ENCODE measurements at regions not wholly inside any gene's neighbourhood (a gene's known extent, or its start where the extent isn't known, plus 50 kb on each side); places are given as distances from the start of the nearest gene placed in this dataset.

DNA sequence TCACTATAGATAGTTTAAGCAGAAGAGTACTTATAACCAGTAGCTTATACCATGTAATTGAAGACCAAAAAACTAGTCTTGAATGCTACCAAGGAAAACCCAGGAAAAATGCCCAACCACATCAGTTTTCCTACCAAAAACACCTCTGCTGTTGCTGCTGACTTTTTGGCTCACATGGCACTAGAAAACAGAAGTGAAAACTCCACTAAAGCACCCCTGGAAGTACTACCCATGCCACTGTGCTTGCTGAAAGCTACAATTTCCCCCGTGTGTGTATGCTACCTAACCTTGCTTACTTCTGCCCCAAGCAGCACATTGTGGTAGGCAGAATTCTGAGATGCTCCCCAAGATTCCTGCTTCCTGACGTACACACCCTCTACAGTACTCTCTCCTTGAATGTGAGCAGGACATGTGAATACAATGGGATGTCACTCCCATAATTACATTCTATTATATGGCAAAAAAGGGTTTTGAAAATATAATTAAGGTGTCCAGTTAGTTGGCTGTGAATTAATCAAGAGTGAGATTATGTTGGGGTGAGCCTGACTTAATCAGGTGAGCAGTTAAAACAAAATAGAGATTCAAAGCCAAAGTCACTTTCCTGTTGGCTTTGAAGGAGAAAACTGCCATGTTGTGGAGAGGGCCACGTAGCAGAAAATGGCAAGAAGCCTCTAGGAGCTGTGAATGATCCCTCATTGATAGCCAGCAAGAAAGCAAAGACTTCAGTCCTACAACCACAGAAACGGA is 209.8 kb upstream of the MARCKS start:
- H3K36me3 ChIP-seq (ENCODE audit: control insufficient read depth, insufficient read depth, low read length): no peaks in the 10 kb centered on the region
- 87 to 94% methylated on average over 2 of the region's 4 CpGs for WGBS, 2 experiments (ENCODE audit: insufficient coverage in 2 of 2)
- H3K9me3 ChIP-seq (ENCODE audit: control insufficient read depth, low read length): no peaks in the 10 kb centered on the region
- H3K4me3 ChIP-seq (ENCODE audit: extremely low read depth, insufficient read depth, low read length, poor library complexity, severe bottlenecking): no peak overlapping the region
- H3K27ac ChIP-seq (ENCODE audit: low read depth, low read length, severe bottlenecking): no peak overlapping the region
- H3K4me1 ChIP-seq (ENCODE audit: control insufficient read depth, insufficient read depth, low read length, poor library complexity, severe bottlenecking): peaks cover 7% of the 10 kb centered on the region

- Histone ChIP-seq H3K4me3 (ENCODE audit: extremely low read depth, insufficient read depth, low read length, poor library complexity, severe bottlenecking) (no peak overlapping the region), H3K9me3 (ENCODE audit: control insufficient read depth, low read length) (no peaks in the 10 kb centered on the region), H3K27ac (ENCODE audit: low read depth, low read length, severe bottlenecking) (no peak overlapping the region), H3K36me3 (ENCODE audit: control insufficient read depth, insufficient read depth, low read length) (no peaks in the 10 kb centered on the region), H3K4me1 (ENCODE audit: control insufficient read depth, insufficient read depth, low read length, poor library complexity, severe bottlenecking) (peaks cover 7% of the 10 kb centered on the region)
- no CpG with 5 or more reads among the region's 1 CpG for WGBS, 2 experiments (ENCODE audit: insufficient coverage in 2 of 2)
These were observed 208.4 kb upstream of the MARCKS start for GRCh38 chr6:113648698-113649097.

DNA sequence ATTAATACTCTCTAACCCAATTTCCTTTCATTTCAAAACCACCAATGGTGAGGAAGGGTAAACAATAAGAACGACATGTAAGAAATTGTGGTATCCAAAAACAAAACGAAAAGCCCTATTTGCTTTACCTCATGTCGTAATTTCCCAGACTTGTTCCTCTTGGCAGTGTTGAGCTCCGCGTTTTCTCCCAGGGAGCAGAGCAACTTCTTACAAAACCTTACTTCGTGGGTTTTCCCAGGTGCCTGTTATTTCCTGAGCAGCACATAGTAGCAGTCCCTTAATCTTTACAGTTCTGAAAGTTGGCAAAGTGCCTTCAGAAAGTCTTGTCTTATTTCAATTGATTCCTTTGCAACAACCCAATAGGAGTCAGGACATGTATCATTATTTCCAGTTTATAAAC is 207.9 kb upstream of the MARCKS start:
- Histone ChIP-seq H3K27ac (ENCODE audit: low read depth, low read length, severe bottlenecking) (no peak overlapping the region), H3K4me1 (ENCODE audit: control insufficient read depth, insufficient read depth, low read length, poor library complexity, severe bottlenecking) (peaks cover 7% of the 10 kb centered on the region), H3K36me3 (ENCODE audit: control insufficient read depth, insufficient read depth, low read length) (no peaks in the 10 kb centered on the region), H3K9me3 (ENCODE audit: control insufficient read depth, low read length) (no peaks in the 10 kb centered on the region), H3K4me3 (ENCODE audit: extremely low read depth, insufficient read depth, low read length, poor library complexity, severe bottlenecking) (no peak overlapping the region)
- 91 to 96% methylated on average over 4 to 6 of the region's 6 CpGs for WGBS, 2 experiments (ENCODE audit: insufficient coverage in 2 of 2)

DNA sequence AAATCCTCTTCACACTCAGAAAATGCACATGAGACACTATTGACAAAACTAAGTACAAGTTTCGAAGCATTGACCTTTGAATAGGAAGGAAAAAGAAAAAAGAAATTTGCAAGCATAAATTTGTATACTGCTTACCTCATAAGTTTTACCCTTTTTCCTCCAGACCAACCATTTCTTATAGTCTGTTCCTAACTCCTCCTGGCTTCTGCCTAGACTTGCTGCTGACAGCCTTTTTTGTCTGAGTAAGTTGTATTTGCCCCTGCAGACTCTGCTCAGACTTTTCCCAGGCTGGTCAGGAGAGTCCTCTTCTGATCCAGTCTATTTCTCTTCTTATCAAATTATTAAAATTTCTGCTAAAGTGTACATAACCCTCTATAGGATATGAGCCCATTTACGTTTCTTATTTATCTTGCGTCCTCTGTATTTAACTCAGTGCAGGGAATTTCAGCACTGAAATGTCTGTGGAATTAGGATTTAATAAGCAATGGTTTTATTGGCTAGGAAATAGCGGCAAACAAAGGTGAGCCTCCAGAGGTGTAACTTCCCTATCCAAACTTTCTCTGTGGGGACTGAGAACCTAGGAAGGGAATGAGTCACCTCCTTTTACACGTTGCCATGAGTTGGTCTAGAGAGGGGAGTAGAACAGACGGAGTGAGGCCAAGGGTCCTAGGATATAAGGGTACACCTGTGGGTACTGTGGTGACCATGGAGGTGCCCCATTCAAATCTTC is 207.1 kb upstream of the MARCKS start:
- Histone ChIP-seq H3K4me3 (ENCODE audit: extremely low read depth, insufficient read depth, low read length, poor library complexity, severe bottlenecking) (no peak overlapping the region), H3K27ac (ENCODE audit: low read depth, low read length, severe bottlenecking) (no peak overlapping the region), H3K4me1 (ENCODE audit: control insufficient read depth, insufficient read depth, low read length, poor library complexity, severe bottlenecking) (peaks cover 4% of the 10 kb centered on the region), H3K9me3 (ENCODE audit: control insufficient read depth, low read length) (no peaks in the 10 kb centered on the region), H3K36me3 (ENCODE audit: control insufficient read depth, insufficient read depth, low read length) (no peaks in the 10 kb centered on the region)
- 80% methylated on average over 1 of the region's 6 CpGs; no CpG with 5 or more reads in 1 of the 2 experiments for WGBS, 2 experiments (ENCODE audit: insufficient coverage in 2 of 2)

GRCh38 chr6:113650610-113650979 is 206.6 kb upstream of the MARCKS start:
- H3K27ac ChIP-seq (ENCODE audit: low read depth, low read length, severe bottlenecking): no peak overlapping the region
- no peaks in the 10 kb centered on the region for H3K36me3 ChIP-seq (ENCODE audit: control insufficient read depth, insufficient read depth, low read length)
- no peak overlapping the region for H3K4me3 ChIP-seq (ENCODE audit: extremely low read depth, insufficient read depth, low read length, poor library complexity, severe bottlenecking)
- H3K4me1 ChIP-seq (ENCODE audit: control insufficient read depth, insufficient read depth, low read length, poor library complexity, severe bottlenecking): no peaks in the 10 kb centered on the region
- H3K9me3 ChIP-seq (ENCODE audit: control insufficient read depth, low read length): no peaks in the 10 kb centered on the region
- WGBS, 2 experiments (ENCODE audit: insufficient coverage in 2 of 2): 85 to 88% methylated on average over 5 to 7 of the region's 8 CpGs

- Histone ChIP-seq H3K4me3 (ENCODE audit: extremely low read depth, insufficient read depth, low read length, poor library complexity, severe bottlenecking) (no peak overlapping the region), H3K9me3 (ENCODE audit: control insufficient read depth, low read length) (no peaks in the 10 kb centered on the region), H3K36me3 (ENCODE audit: control insufficient read depth, insufficient read depth, low read length) (no peaks in the 10 kb centered on the region), H3K4me1 (ENCODE audit: control insufficient read depth, insufficient read depth, low read length, poor library complexity, severe bottlenecking) (no peaks in the 10 kb centered on the region), H3K27ac (ENCODE audit: low read depth, low read length, severe bottlenecking) (no peak overlapping the region)
- 100% methylated on average over 1 of the region's 4 CpGs; no CpG with 5 or more reads in 1 of the 2 experiments for WGBS, 2 experiments (ENCODE audit: insufficient coverage in 2 of 2)
These were observed 206.0 kb upstream of the MARCKS start for GRCh38 chr6:113651120-113651519.

DNA sequence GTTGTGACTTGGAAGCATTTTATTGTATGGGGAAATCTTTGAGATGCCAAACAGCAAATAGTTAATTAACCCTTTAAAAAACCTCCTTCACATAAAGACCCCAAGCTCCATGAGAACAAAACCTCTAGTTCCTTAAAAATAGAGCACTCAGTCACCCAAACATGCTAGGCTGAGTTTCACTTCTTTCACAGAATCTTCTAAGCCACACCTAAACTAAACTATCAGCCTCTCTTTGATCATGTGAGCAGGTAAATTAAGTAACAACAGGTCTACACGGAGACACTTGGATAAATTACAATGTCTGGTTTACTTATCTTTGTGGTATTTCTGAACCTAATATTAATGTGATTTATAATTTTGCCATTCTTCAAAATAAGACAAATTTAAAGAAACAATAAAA is 205.2 kb upstream of the MARCKS start:
- Histone ChIP-seq H3K27ac (ENCODE audit: low read depth, low read length, severe bottlenecking) (no peak overlapping the region), H3K9me3 (ENCODE audit: control insufficient read depth, low read length) (no peaks in the 10 kb centered on the region), H3K4me3 (ENCODE audit: extremely low read depth, insufficient read depth, low read length, poor library complexity, severe bottlenecking) (no peak overlapping the region), H3K36me3 (ENCODE audit: control insufficient read depth, insufficient read depth, low read length) (no peaks in the 10 kb centered on the region), H3K4me1 (ENCODE audit: control insufficient read depth, insufficient read depth, low read length, poor library complexity, severe bottlenecking) (no peaks in the 10 kb centered on the region)
- no CpG with 5 or more reads among the region's 1 CpG for whole genome bisulfite sequencing, 2 experiments (ENCODE audit: insufficient coverage in 2 of 2)

DNA sequence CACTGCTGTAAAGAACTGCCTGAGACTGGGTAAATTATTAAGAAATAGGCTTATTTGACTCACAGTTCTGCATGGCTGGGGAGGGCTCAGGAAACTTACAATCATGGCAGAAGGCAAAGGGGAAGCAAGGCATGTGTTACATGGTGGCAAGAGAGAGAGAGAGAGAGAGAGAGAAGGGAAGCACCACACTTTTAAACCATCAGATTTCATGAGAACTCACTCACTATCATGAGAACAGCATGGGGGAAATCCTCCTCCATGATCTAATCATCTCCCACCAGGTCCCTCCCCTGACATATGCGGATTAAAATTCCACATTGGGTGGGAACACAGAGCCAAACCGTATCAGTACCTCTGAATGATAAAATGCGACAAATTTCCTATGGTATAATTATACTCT is 203.9 kb upstream of the MARCKS start:
- Histone ChIP-seq H3K9me3 (ENCODE audit: control insufficient read depth, low read length) (no peaks in the 10 kb centered on the region), H3K36me3 (ENCODE audit: control insufficient read depth, insufficient read depth, low read length) (no peaks in the 10 kb centered on the region), H3K4me3 (ENCODE audit: extremely low read depth, insufficient read depth, low read length, poor library complexity, severe bottlenecking) (no peak overlapping the region), H3K27ac (ENCODE audit: low read depth, low read length, severe bottlenecking) (no peak overlapping the region), H3K4me1 (ENCODE audit: control insufficient read depth, insufficient read depth, low read length, poor library complexity, severe bottlenecking) (no peaks in the 10 kb centered on the region)
- WGBS, 2 experiments (ENCODE audit: insufficient coverage in 2 of 2): 100% methylated on average over 2 of the region's 3 CpGs

DNA sequence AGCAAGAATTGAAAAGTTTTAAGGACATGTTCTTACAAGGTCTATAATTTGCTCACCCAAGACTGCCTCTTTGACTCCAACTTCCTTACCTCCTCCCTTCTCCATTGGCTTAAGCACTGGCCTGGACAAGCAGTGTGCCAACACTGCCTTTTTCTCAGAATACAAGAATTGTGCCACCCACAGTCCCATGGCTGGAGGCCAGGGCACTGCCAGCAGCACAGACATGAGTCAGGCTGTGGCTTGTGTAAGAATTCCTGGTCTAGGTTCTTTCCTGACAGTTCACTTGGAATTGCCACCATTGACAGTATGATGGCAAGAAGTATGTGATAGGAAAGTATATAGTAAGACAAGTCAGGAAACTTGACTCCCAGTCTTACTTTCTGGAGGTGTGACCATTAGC is 202.7 kb upstream of the MARCKS start:
- no peaks in the 10 kb centered on the region for H3K9me3 ChIP-seq (ENCODE audit: control insufficient read depth, low read length)
- no peak overlapping the region for H3K4me3 ChIP-seq (ENCODE audit: extremely low read depth, insufficient read depth, low read length, poor library complexity, severe bottlenecking)
- H3K27ac ChIP-seq (ENCODE audit: low read depth, low read length, severe bottlenecking): no peak overlapping the region
- no peaks in the 10 kb centered on the region for H3K4me1 ChIP-seq (ENCODE audit: control insufficient read depth, insufficient read depth, low read length, poor library complexity, severe bottlenecking)
- no peaks in the 10 kb centered on the region for H3K36me3 ChIP-seq (ENCODE audit: control insufficient read depth, insufficient read depth, low read length)

- Histone ChIP-seq H3K36me3 (ENCODE audit: control insufficient read depth, insufficient read depth, low read length) (no peaks in the 10 kb centered on the region), H3K4me1 (ENCODE audit: control insufficient read depth, insufficient read depth, low read length, poor library complexity, severe bottlenecking) (no peaks in the 10 kb centered on the region), H3K4me3 (ENCODE audit: extremely low read depth, insufficient read depth, low read length, poor library complexity, severe bottlenecking) (no peak overlapping the region), H3K27ac (ENCODE audit: low read depth, low read length, severe bottlenecking) (no peak overlapping the region), H3K9me3 (ENCODE audit: control insufficient read depth, low read length) (no peaks in the 10 kb centered on the region)
- WGBS, 2 experiments (ENCODE audit: insufficient coverage in 2 of 2): 90% methylated on average over 2 of the region's 3 CpGs; no CpG with 5 or more reads in 1 of the 2 experiments
These were observed 201.4 kb upstream of the MARCKS start for GRCh38 chr6:113655761-113656160.

DNA sequence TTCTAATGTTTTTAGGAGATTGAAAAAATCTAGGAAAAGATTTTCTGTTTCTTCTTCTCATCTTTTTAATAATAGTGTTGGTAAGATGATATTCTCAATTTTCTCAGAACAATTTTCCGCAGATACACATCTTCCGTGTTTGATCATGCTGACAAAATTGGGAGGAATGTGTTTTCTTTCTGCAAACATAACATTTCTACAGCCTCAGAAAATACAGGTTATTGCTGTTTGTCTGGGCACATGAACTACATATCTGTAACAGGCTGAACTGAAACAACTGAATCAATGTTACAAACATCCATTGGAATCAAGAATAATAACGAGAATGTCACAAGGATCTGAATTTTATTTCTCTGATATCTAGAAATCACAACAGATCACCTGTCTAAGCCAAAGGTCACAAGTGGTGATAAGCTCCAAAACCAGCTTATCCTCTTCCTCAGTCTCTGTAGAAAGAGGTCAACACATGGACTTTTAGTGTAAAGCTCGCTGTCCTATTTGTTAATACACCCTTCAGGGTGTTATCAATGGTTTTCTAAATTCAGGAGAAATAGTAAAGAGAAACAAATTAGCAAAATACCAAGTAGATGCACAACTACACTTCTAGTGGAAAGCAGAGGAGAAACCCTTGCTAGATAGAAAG is 197.3 kb upstream of the MARCKS start:
- peaks cover 5% of the 10 kb centered on the region for H3K4me1 ChIP-seq (ENCODE audit: control insufficient read depth, insufficient read depth, low read length, poor library complexity, severe bottlenecking)
- WGBS, 2 experiments (ENCODE audit: insufficient coverage in 2 of 2): no CpG with 5 or more reads among the region's 4 CpGs
- no peaks in the 10 kb centered on the region for H3K9me3 ChIP-seq (ENCODE audit: control insufficient read depth, low read length)
- H3K27ac ChIP-seq (ENCODE audit: low read depth, low read length, severe bottlenecking): no peak overlapping the region
- H3K4me3 ChIP-seq (ENCODE audit: extremely low read depth, insufficient read depth, low read length, poor library complexity, severe bottlenecking): no peak overlapping the region
- no peaks in the 10 kb centered on the region for H3K36me3 ChIP-seq (ENCODE audit: control insufficient read depth, insufficient read depth, low read length)
